Stimulated activated CD8-positive, alpha-beta memory T cell treated with anti-CD3 and anti-CD28 coated beads, Interleukin-7, amount 100 ng/mL, for 24 hours (primary cell): ENCODE measurements at regions not wholly inside any gene's neighbourhood (a gene's known extent, or its start where the extent isn't known, plus 50 kb on each side); places are given as distances from the start of the nearest gene placed in this dataset.

Experiments used
- DNase-seq: peaks from one replicate; pipeline ENCODE4 v3.0.0-alpha.2; 2020; ENCODE audit warnings: low read depth

DNA sequence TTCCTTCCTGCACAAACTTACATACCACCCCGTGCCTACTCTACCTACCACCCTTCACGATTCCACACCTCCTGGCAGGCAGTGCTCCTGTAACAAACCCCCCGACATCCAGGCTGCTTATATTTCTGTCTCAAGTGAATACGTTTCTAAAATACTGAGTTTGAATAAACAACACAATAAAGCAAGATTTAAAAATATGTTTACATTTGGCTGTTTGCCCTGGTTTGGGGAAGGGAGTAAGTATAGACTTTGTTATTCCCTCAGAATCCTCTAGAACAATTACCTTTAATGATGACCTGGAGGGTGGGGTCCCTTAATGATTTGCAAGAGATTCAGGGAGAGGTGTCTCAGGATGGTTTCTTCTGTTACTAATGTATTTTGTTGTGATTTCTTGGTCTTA lies 402.6 kb upstream of the TBL1XR1 start:
- DNase-seq: no peak

DNA sequence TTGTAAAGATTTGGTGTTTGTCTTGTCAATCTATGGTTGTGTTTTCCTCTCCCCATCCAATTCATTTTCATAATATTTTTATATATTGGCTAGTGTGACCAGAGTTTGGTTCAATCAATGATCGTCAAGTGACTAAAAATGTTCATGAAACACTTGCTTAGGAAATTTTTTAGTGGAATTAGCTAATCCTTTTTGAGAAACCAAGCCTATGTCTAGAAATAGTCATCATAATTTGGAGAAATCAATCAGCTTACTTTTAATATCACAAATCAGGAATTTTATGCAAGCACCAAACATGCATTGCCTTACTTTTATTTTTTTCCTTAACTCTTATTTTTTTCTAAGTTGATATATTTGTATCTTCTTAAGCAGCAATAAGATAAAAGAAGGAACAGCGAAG lies 403.1 kb upstream of the TBL1XR1 start:
- DNase-seq: no peak

DNA sequence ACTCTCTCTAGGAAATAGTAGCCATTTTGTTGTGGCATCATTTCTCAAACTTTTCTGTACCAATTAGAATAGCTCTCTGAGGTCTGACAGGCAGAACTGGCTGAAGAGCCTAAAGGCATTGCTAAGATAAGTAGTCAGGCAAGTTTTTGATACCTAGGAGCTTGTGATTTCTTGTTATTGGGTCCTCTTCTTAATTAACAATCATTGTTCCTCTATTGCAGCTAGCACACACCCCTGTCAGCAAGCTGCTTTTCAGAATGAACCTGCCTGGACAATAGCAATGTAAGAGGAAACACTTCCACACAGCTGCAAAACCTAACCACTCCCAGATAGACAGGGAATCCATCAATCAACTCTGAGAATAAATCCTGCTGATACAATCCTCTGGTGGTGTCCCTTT lies 403.9 kb upstream of the TBL1XR1 start:
- DNase-seq: no peak

DNA sequence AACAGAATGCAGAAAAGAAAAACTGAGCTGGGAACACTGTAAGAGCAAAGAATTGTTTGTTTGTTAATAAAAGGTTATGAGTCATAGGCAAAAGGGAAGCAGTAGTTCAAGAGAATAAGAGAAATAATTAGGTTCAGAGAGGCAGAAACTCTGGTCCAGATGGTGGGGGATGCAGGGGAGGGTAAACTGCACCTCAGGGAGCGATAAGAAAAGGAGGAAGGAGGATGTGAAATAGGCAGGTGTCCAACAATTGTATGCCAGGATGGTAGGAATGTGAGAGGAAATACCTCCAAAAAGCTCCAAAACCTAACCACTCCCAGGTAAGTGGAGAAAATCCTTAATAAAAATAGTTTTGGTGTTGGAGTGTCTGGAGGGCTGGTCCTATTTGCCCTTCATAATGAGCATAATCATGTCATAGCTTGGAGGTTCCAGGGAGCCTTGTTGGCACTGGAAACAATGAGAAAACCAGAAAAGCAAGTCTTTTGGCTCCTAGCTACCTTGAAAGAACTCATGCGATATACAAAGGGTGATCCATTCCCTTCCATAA lies 405.4 kb upstream of the TBL1XR1 start:
- DNase-seq: no peak

DNA sequence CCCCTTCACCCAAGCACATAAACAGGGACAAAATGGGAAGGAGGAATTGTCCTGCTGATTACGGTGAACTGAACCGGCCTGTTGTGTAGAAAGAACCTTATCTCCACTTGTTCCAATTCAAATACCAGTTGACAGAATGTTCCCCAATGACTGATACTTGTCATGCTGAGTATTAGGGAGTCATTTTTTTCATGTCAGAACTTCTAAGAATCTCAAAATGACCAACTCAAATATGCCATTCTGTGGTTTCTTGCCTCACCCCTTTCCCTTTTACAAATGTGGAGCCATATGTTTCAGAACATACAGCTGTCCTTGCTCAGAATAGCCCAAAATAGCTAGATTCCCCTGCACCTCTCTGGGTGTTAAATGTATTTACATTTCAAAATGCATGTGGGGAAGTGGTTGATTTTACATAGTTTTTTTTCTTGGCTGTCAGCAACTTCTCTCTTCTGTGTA lies 405.9 kb upstream of the TBL1XR1 start:
- no peak for DNase-seq

DNA sequence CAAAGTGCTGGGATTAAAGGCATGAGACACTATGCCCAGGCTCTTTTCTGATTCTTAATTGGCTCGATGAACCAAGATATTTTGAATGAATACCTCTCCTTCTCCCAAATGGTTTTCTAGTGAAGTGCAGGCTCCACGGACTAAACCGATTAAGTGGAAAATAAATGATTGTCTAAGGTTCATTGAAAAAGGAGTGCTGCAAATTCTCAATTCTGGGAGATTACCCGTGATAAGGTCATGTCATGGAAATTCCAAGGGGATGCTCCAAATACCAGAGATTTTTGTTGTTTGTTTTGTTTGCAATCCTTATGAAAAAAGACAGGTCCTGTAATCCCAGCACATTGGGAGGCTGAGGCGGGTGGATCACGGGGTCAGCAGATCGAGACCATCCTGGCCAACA lies 406.9 kb upstream of the TBL1XR1 start:
- no peak for DNase-seq

DNA sequence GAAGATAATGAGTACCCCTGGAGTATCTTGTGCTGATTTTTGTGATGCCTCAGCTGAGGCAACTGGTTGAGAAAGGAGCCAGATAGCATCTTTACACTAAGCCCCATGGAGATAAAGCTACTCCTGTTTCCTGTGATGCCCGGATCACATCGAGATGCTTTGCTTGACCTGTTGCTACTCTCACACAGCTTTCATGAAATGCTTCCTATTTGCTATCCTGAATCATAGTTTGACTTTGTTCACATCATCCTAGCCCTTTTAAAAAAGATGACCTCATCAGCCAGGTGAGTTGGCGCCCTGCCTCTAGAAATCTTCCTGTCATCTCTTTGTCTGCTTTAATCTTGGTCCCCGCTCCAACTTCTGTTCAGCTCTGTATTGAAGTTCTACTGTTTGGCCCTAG lies 409.6 kb upstream of the TBL1XR1 start:
- no peak for DNase-seq

DNA sequence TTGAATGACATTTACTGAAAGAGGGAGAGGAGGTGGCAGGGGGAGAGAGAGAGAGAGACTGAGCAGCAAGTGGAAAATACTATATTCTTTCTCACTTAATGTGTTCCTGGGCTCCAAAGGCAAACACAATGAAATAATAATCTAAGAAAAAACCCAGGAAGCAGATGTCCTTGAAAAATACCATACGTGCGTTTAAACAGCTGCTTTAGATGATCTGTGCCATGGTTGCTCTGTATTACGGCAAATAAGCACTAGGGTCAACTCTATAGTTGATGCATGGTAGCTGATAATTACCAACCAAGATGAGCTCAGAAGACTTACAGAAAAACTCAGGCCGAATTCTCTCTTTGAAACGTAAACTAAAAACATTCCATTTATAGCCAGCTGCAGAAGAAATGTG lies 410.3 kb upstream of the TBL1XR1 start:
- DNase-seq: no peak

DNA sequence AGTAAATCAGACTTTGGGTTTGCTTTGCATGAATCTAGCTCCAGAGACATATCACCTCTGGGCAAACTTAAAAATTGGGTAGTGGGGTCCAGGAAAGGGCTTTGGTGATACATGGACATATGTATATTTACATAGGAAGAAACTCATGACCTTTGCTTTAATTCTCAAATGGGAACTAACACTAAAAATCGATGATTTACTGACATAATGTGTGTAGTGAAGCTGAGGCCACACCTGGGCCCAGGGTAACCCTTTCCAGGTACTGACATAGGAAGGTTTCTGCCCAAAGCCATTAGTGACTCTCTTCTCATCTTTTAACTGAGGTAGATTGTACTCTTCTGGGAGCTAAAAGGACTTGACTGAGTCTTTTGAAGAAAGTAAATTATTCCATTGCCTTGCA lies 411.2 kb upstream of the TBL1XR1 start:
- DNase-seq: no peak

DNA sequence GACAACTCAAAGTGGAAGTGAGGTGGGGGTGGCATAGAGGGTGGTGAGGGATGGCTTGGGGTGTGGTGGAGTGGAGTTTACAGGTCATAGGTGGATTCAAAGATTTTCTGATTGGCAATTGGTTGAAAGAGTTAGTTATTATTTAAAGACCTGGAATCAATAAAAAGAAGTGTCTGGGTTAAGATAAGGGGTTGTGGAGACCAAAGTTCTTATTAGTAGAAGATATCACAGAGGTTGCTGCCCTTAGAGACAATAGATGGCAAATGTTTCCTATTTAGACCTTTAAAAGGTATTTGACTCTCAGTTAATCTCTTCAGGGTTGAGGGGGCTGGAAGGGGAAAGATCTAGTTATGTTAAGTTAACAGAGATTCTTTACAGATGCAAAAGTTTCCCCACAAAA lies 412.3 kb upstream of the TBL1XR1 start:
- DNase-seq: no peak

DNA sequence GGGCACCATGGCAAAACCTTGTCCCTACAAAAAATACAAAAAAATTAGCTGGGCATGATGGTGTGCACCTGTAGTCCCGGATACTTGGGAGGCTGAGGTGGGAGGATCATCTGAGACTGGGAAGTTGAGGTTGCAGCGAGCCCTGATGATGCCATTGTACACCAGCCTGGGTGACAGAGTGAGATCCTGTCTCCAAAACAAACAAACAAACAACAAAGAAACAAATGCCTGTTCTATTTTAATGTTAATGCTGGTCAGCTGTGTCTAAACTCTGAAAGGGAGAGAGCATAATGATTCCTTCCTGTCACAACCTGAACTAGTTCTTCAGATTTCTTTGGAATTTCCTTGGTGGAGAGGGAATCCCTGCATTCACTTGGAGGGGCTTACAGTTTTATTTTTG lies 413.0 kb upstream of the TBL1XR1 start:
- no peak for DNase-seq

DNA sequence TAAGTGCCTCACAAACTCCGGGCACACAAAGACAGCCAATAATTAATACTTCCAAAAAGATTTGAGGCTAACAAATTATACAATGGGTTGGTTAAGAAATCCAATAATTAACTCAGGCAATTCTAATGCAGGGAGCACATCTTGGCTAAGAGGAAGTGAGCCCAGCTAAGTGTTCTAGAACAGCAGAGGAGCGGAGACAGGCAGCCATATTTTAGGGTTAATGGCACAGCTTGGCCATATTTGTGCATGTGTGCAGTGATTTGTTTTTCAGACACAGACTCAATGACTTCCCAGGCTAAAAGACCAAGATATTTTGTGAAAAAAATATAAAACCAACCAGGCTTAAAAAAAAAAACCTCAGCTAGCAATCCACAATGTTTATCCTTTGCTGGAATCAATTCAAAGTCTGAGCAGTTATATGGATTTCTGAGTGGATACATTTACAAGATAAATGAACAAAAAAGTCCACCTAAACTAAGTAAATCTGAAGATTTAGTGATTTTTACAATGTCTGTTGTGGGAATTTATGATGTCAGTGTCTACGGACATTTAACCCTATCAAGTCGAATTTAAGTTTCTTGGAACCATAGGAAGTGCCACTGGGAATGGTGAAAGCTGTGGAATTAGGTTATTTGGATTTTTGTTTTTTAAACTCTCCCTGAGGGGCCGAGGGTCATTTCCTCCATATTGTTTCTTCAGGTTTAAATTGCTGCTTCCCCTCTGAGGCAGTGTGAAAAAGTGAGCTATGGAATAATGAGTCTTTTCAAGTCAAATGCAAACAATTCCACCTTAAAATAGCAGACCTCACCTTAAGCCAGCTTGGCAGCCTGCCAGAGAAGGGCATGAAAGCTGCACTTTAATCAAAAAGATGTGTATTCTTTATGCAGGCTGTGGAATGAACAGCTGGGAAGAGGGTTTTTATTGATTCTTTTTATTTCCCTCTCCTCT lies 413.7 kb upstream of the TBL1XR1 start:
- no peak for DNase-seq

DNA sequence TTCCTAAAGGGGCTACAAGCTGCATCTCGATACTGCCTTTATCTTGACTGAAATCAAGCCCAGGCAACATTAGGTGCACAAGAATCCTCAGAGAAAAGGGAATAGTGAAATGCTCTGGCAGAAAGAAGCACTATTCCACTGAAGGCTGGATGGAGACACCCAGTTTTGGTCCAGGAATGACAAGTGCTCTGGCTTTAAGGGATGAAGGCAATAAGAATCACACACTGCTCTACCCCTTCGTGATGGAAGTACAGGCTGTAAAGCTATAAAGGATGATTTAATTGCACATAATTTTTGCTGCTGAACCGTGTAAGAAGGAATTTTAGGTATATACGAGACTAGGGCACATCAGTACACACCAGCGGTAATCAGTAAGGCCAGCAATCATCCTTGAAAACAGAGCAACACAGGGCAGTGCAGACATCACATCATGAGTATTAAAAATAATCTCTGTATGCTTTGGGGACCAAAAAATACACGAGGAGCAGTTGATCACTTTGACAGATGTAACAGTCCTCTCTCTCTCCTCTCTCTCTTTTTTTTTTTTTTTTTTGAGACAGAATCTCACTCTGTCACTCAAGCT lies 414.6 kb upstream of the TBL1XR1 start:
- no peak for DNase-seq

DNA sequence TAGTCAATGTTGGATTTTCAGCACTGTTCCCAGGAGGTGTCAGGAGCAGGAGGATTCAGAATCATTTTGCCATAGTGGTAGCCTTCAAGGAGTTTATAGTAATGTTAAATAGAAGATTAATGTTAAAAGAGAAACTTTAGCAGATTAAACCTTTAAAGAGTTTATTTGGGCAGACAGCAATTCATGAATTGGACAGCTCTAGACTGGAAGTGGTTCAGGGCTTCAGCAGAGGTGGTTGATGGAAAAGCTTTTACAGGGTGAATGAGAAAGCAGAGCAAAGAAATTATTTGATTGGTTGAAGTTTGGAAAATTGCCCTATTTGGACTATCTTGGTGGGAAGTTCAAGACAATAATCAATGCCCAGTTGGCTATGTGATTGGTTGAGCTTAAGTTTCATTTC lies 416.6 kb upstream of the TBL1XR1 start:
- no peak for DNase-seq

DNA sequence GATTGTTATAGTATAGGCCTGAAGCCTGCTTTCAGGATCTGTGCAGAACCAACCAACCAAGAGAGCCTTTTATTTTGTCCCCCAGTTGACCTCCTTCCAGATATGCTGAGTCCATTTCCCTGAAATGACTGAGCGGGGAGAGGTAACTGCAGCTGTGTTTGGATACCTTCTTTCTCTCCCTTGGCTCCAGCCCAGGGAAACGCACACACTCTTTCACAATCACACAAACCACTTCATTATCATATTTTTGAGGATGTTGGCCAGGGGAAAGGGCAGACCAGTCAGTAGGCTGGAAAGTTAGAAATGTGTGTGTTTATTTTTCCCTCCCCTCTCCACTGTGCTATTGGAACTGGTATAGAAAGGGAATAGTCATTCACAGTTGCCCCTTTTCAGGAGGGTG lies 417.7 kb upstream of the TBL1XR1 start:
- DNase-seq: no peak

DNA sequence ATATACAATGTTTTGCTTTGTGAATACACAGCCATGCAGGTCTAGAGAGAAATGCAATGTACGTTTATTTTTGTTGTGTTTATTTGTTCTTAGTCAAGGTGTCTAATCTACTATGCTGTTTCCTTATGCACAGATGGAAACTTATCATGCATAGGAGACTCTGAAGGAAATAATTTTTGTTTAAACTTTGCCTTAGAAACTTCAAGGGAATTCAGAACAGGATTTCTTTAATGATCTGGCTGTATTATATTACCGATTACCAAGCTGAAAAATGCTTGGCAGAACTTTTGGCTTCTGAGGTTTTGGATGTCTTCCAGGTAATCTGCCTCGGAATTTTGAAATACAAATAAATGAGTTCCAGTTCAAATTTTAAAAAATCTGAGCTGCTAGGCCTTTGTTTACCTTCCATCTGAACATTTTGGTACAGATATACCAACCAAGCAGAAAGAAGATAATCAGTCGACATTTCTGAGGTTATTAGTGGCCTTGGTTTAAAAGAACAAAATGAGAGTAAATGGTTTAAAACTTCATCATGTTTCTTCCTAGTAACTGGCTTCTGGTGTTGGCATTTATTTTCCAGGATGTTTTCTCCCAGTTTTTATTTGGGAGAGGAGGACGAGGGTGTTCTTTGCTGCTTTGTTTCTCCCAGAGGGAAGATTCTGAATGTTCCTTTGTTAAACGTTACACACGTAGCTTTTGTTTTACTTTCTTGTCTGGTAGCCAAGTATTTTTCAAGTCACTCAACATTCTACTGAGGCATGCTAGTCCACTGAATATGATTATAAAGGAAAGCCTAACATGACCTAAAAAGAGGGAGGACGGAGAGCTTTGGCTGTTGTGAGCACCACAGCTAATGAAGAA lies 421.8 kb upstream of the TBL1XR1 start:
- no peak for DNase-seq

DNA sequence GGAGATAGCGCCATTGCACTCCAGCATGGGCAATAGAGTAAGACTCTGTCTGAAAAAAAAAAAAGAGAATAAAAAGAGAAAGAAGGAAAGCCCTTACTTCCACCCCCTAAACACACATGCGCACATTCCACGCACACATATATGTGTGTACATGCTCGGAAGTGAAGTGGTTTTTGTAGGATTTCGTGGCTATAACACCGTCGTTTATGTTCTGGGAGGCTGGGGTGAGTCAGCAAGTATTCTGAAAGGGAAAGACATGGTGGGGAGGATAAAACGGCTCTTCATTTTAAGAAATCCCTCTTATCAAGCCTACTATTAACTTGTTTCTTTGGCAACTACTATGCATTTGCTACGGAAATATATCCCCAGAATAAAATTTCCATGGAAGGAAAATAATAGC lies 422.8 kb upstream of the TBL1XR1 start:
- no peak for DNase-seq

DNA sequence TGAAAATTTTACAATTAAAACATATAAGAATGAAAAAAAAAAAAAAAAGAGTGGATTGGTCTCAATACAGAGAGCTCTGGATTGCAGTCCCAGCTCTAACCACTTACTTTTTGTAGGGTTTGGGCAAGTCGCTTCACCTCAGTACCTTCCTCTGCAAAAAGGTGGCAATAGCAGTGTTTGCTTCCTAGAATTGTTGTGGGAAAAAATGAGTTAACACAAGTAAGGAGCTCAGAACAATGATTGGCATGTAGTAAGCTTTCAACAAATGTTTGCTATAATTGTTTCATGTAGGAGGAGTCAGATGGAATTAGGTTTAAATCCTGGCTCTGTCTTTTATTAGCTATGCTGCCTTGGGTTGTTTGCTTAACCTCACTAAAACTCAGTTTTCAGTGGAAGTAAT lies 425.2 kb upstream of the TBL1XR1 start:
- DNase-seq: no peak

DNA sequence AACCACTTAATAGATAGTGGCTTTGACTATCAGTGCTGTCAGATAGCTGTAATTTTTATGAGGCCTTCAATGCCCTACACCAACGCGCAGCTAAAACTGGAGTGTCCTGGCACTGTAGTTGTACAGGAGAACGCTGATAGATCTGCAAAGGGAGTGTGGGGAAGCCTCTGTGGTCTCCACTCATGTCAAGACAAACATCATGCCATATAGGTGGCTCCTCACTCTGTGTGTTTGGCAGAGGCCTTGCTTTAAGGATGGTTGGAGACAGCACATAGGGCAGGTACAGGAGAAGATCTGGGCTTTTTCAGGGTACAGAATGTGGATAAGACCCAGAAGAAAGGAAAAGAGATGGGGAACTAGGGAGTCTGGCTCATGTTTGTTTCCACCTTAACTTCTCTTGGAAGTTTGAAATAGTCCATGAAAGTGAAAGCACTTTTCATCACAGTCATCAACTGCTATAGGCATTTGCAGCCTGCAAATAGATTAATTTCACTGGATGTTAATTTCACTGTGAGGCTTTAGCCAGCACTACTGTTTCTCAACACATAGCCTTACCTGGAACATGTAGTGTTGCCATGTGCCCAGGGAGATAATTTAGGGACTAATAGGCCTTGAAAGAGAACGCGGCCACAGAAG lies 425.8 kb upstream of the TBL1XR1 start:
- DNase-seq: no peak

DNA sequence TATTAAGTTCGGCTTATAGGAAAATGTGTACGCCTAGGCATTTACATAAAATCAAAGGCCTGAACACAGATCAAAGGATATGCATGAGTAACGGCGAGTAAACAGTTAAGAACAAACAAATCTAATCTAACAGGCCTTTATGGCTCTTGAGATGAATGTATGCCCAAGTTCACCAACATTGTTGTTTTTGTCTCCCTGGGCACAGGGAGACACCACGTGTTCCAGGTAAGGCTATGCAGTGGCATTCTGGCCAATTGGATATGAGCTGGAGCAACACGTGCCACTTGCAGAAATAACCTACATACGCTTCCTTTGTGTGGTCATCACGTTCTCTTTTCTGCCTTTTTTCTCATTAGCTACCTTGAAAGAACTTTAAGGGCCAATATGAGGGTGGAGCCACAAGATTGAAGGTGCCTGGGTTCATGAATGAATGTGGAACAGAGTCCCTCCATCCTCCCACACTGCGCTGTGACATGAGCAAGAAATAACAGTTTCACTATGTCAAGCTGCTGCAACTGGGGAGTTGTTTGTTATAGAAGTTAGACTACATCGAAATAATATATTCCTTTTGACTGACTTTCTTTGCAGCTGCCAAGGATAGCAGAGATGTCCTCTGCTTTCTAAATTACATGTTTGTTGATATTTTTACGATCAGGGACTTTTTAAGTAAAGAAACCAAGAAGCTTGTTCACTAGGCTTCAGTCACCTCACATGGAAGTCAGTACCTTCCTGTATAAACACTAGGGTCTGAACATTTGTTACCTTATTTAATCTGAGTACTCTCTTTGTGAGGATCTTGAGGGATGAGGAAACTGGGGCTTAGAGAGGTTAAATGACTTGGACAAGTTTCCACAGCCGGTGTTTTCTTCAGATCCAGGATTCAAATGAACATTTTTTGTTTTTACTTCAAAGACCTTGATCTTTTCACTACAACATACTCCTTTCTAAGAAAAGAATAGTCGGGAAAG lies 427.5 kb upstream of the TBL1XR1 start:
- no peak for DNase-seq

DNA sequence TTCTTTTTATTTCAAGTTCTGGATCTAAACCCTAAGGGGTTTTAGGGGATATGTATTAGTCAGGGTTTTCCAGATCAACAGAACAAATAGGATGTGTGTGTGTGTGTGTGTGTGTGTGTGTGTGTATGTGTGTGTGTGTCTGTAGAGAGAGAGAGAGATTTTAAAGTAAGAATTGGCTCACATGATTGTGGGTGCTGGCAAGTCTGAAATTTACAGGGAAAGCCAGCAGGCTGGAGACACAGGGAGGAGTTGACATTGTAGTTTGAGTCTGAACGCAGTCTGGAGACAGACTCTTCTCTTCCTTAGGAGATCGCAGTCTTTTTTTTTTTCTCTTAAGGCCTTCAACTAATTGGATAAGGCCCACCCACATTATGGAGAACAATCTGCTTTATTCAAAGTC lies 428.8 kb upstream of the TBL1XR1 start:
- DNase-seq: no peak
